HepG2 (cell line): ENCODE measurements at regions not wholly inside any gene's neighbourhood (a gene's known extent, or its start where the extent isn't known, plus 50 kb on each side); places are given as distances from the start of the nearest gene placed in this dataset.

Source experiments
- GATAD2A ChIP-seq: IDR thresholded peaks from 2 replicates; pipeline ENCODE4 v1.6.1; 2016
- MEF2D ChIP-seq: sonication (generic); formaldehyde crosslinking; IDR thresholded peaks from 2 replicates; pipeline ENCODE4 v1.5.1; 2020; ENCODE audit warnings: mild to moderate bottlenecking, missing genetic modification reagents
- POLR2G ChIP-seq: fragments of 200-400 bp; formaldehyde crosslinking; IDR thresholded peaks from 2 replicates; pipeline ENCODE4 v1.6.1; 2018; ENCODE audit warnings: mild to moderate bottlenecking, low read depth, low read length, moderate library complexity
- RORA ChIP-seq: sonication (generic); formaldehyde crosslinking; IDR thresholded peaks from 2 replicates; pipeline ENCODE4 v1.5.0; 2020; ENCODE audit warnings: mild to moderate bottlenecking, missing genetic modification reagents, moderate library complexity
- TF ChIP-seq, protein P1 (sequence below): IDR thresholded peaks from 2 replicates; pipeline ENCODE4 v1.6.1; 2016; ENCODE audit warnings: mild to moderate bottlenecking
- TF ChIP-seq, protein P2 (sequence below): IDR thresholded peaks from 2 replicates; pipeline ENCODE4 v1.6.1; 2012; ENCODE audit warnings: inconsistent platforms
- TF ChIP-seq, protein P3 (sequence below): sonication (generic); formaldehyde crosslinking; IDR thresholded peaks from 2 replicates; pipeline ENCODE4 v1.4.0; 2020; ENCODE audit warnings: missing genetic modification reagents, borderline replicate concordance
- TF ChIP-seq, protein P4 (sequence below): sonication (generic); formaldehyde crosslinking; IDR thresholded peaks from 2 replicates; pipeline ENCODE4 v1.8.1; 2022; ENCODE audit warnings: mild to moderate bottlenecking, missing genetic modification reagents

DNA sequence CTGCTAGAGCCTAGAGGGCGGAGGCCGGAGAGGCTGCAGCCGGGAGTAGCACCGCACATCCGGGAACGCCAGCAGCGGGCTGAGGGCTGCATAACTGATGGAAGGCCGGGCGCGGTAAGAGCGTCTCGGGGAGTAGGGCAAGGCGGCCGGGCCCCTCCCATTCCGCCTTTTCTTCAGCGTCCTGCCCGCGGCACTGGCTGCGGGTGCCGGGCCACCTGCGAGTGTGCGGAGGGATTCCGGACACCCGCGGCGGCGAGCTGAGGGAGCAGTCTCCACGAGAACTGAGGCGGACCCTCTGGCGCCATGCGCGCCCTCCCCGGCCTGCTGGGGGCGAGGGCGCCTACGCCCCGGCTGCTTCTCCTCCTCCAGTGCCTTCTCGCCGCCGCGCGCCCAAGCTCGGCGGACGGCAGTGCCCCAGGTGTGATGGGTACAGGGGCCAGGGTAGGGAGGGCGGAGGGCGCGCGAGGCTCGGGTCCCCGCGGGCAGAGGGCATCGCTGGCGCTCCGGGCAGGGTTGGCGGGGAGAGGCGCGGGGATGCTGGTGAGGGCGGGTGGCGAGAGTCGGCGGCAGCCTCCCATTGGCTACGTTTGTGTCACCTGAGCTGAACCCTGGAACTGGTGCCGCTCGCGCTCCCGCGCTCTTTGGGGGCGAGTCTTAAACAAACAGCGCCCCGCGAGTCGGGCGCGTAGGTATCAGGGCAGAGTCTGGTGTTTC, 334.4 kb downstream of the SRGAP2C start (continued):
- TF ChIP-seq, protein P1, sequence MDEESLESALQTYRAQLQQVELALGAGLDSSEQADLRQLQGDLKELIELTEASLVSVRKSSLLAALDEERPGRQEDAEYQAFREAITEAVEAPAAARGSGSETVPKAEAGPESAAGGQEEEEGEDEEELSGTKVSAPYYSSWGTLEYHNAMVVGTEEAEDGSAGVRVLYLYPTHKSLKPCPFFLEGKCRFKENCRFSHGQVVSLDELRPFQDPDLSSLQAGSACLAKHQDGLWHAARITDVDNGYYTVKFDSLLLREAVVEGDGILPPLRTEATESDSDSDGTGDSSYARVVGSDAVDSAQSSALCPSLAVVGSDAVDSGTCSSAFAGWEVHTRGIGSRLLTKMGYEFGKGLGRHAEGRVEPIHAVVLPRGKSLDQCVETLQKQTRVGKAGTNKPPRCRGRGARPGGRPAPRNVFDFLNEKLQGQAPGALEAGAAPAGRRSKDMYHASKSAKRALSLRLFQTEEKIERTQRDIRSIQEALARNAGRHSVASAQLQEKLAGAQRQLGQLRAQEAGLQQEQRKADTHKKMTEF = peak; percentile 88; the same call in 1 of the 2 replicates
- TF ChIP-seq, protein P2, sequence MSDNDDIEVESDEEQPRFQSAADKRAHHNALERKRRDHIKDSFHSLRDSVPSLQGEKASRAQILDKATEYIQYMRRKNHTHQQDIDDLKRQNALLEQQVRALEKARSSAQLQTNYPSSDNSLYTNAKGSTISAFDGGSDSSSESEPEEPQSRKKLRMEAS = peak; percentile 71
- TF ChIP-seq, protein P3, sequence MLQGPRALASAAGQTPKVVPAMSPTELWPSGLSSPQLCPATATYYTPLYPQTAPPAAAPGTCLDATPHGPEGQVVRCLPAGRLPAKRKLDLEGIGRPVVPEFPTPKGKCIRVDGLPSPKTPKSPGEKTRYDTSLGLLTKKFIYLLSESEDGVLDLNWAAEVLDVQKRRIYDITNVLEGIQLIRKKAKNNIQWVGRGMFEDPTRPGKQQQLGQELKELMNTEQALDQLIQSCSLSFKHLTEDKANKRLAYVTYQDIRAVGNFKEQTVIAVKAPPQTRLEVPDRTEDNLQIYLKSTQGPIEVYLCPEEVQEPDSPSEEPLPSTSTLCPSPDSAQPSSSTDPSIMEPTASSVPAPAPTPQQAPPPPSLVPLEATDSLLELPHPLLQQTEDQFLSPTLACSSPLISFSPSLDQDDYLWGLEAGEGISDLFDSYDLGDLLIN (CRISPR knock-in tag) = peak; percentile 72; the same call in 1 of the 2 replicates
- peak; percentile 72 for TF ChIP-seq POLR2G
- TF ChIP-seq RORA (CRISPR knock-in tag) = no peak
- no peak for TF ChIP-seq MEF2D
- TF ChIP-seq, protein P4, sequence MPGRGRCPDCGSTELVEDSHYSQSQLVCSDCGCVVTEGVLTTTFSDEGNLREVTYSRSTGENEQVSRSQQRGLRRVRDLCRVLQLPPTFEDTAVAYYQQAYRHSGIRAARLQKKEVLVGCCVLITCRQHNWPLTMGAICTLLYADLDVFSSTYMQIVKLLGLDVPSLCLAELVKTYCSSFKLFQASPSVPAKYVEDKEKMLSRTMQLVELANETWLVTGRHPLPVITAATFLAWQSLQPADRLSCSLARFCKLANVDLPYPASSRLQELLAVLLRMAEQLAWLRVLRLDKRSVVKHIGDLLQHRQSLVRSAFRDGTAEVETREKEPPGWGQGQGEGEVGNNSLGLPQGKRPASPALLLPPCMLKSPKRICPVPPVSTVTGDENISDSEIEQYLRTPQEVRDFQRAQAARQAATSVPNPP (CRISPR knock-in tag) = 0 out of 2 replicates have a peak, but pooled peaks have one; percentile 52
- TF ChIP-seq GATAD2A (CRISPR knock-in tag) = no peak
